Chondrocyte (in vitro differentiated cells): ENCODE measurements at regions not wholly inside any gene's neighbourhood (a gene's known extent, or its start where the extent isn't known, plus 50 kb on each side); places are given as distances from the start of the nearest gene placed in this dataset.
"Not testable (repeated sequence)": the region's sequence is repeated elsewhere in the genome, so short reads cannot be mapped to it uniquely, and the experiment has no call there.

ENCODE experiments used
- DNase-seq: peaks from one replicate; pipeline ENCODE4 v3.0.0; 2021; ENCODE audit warnings: mixed read lengths, low spot score
- H3K27ac Mint-ChIP-seq: one replicate; pipeline ENCODE4 v1.8.0; 2021; ENCODE audit warnings: mild to moderate bottlenecking, moderate library complexity, mixed read lengths; ENCODE audit not compliant: unreplicated experiment
- H3K27me3 Mint-ChIP-seq: 2 replicates; pipeline ENCODE4 v1.8.0; 2021; ENCODE audit warnings: low read depth, mixed read lengths
- H3K36me3 Mint-ChIP-seq: 2 replicates; pipeline ENCODE4 v1.8.0; 2021; ENCODE audit warnings: low read depth, mixed read lengths
- H3K4me1 Mint-ChIP-seq: 2 replicates; pipeline ENCODE4 v1.8.0; 2021; ENCODE audit warnings: low read depth, mild to moderate bottlenecking, mixed read lengths
- H3K4me3 Mint-ChIP-seq: one replicate; pipeline ENCODE4 v1.8.0; 2021; ENCODE audit warnings: mild to moderate bottlenecking, moderate library complexity, mixed read lengths; ENCODE audit not compliant: unreplicated experiment
- H3K9me3 Mint-ChIP-seq: 2 replicates; pipeline ENCODE4 v1.8.0; 2021; ENCODE audit warnings: low read depth, mixed read lengths
- TF ChIP-seq, protein P1 (sequence below): fragments of 200-600 bp; sonication (generic); IDR thresholded peaks from 2 replicates; pipeline ENCODE4 v1.5.0; 2021; ENCODE audit warnings: antibody characterized with exemption, mild to moderate bottlenecking, moderate library complexity

DNA sequence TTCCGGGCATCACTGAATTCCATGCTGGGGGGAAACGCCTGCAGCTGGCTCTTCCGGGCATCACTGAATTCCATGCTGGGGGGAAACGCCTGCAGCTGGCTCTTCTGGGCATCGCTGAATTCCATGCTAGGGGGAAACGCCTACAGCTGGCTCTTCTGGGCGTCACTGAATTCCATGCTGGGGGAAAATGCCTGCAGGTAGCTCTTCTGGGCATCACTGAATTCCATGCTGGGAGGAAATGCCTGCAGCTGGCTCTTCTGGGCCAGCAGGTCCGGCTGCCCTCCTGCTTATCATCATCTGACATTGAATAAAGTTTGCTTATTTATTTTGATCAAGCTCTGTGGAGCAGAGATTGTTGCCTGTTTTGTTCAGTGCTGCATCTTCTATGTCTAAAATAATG is 355.1 kb downstream of the SMOC2 start:
- H3K27me3 Mint-ChIP-seq: peaks cover 21% of the 10 kb centered on the region
- TF ChIP-seq, protein P1, sequence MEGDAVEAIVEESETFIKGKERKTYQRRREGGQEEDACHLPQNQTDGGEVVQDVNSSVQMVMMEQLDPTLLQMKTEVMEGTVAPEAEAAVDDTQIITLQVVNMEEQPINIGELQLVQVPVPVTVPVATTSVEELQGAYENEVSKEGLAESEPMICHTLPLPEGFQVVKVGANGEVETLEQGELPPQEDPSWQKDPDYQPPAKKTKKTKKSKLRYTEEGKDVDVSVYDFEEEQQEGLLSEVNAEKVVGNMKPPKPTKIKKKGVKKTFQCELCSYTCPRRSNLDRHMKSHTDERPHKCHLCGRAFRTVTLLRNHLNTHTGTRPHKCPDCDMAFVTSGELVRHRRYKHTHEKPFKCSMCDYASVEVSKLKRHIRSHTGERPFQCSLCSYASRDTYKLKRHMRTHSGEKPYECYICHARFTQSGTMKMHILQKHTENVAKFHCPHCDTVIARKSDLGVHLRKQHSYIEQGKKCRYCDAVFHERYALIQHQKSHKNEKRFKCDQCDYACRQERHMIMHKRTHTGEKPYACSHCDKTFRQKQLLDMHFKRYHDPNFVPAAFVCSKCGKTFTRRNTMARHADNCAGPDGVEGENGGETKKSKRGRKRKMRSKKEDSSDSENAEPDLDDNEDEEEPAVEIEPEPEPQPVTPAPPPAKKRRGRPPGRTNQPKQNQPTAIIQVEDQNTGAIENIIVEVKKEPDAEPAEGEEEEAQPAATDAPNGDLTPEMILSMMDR: no peak
- H3K9me3 Mint-ChIP-seq: peaks cover 7% of the 10 kb centered on the region
- no peak overlapping the region for H3K27ac Mint-ChIP-seq
- peaks cover 2% of the 10 kb centered on the region for H3K36me3 Mint-ChIP-seq
- H3K4me1 Mint-ChIP-seq: peaks cover 4% of the 10 kb centered on the region
- no peak overlapping the region for H3K4me3 Mint-ChIP-seq
- no peak for DNase-seq

DNA sequence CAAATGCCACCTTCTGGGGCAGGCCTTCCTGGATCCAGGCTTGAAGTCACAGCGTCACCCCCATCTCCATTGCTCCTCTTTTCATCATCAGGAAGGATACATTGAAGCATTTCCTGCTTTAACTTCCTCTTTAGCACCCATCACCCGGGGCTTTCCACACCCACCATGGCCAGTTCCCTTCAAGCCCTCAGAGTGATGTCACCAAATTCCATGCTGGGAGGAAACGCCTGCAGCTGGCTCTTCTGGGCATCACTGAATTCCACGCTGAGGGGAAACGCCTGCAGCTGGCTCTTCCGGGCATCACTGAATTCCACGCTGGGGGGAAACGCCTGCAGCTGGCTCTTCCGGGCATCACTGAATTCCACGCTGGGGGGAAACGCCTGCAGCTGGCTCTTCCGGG is 354.6 kb downstream of the SMOC2 start:
- peaks cover 17% of the 10 kb centered on the region for H3K27me3 Mint-ChIP-seq
- not testable (repeated sequence) for H3K36me3 Mint-ChIP-seq, H3K27ac Mint-ChIP-seq, H3K4me3 Mint-ChIP-seq, H3K9me3 Mint-ChIP-seq, DNase-seq, H3K4me1 Mint-ChIP-seq

DNA sequence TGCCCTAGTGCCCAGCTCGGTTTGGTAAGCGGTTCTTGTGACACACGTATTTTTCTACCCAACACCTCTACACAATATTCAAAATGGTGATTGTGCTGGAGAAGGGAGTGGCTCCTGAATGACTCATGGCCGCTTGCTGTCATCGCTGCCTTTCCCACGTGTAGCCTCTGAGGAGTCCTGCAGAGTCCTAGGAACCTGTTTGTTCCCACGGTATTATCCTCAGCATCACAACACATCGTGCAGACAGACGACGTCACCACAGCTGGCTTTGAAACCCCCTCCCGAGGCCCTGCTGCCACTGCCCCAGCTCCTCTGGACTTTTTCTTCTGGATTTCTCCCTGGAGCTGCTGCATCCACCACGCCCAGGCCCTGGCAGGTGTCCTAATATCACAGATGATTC is 353.5 kb downstream of the SMOC2 start:
- Mint-ChIP-seq H3K9me3 (peaks cover 7% of the 10 kb centered on the region), H3K27me3 (peaks cover 18% of the 10 kb centered on the region), H3K4me1 (no peaks in the 10 kb centered on the region), H3K36me3 (peaks cover 2% of the 10 kb centered on the region), H3K4me3 (no peak overlapping the region), H3K27ac (no peak overlapping the region)
- DNase-seq: no peak
- TF ChIP-seq, protein P1: no peak

DNA sequence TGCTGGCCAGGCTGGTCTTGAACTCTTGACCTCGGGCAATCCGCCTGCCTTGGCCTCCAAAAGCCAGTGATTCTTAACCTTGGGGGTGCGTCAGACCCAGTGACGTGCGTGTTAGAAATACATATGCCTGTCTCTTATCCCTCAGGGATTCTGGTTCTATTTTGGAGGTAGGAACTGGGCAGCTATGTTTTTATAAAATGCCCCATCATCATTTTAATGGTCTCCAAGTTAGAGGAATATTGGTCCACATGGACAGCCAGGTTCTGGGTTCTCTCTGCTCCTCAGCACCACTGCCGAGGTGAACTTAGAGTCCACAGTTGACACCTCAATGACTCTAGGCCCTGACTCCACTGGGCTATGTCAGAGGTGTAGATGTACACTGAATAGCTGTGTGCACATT is 352.7 kb downstream of the SMOC2 start:
- Mint-ChIP-seq H3K4me3 (no peak overlapping the region), H3K27me3 (peaks cover 17% of the 10 kb centered on the region), H3K36me3 (peaks cover 2% of the 10 kb centered on the region), H3K4me1 (no peaks in the 10 kb centered on the region), H3K27ac (no peak overlapping the region), H3K9me3 (peaks cover 7% of the 10 kb centered on the region)
- TF ChIP-seq, protein P1: no peak
- DNase-seq: no peak

DNA sequence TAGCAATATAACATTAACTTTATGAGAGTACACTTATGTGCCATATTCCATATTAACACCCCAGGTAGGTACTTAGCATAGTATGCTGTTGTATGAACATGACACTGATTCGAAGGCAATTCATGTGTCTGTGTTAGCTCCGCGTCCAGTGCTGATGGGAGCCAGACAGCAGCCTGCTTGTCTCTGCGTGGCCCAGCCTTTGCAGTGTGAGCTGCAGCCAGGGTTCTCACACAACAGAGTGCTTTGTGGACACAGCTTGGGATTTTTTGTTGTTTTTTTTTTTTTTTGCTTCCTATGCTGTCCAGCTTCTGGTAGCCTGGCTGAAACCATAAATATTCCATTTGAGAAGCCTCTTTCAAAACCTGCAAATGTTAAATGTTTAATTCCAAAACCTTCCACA is 350.9 kb downstream of the SMOC2 start:
- DNase-seq: no peak
- H3K27ac Mint-ChIP-seq: no peak overlapping the region
- TF ChIP-seq, protein P1: no peak
- peaks cover 18% of the 10 kb centered on the region for H3K9me3 Mint-ChIP-seq
- H3K4me1 Mint-ChIP-seq: no peaks in the 10 kb centered on the region
- no peak overlapping the region for H3K4me3 Mint-ChIP-seq
- peaks cover 8% of the 10 kb centered on the region for H3K36me3 Mint-ChIP-seq
- peaks cover 14% of the 10 kb centered on the region for H3K27me3 Mint-ChIP-seq

DNA sequence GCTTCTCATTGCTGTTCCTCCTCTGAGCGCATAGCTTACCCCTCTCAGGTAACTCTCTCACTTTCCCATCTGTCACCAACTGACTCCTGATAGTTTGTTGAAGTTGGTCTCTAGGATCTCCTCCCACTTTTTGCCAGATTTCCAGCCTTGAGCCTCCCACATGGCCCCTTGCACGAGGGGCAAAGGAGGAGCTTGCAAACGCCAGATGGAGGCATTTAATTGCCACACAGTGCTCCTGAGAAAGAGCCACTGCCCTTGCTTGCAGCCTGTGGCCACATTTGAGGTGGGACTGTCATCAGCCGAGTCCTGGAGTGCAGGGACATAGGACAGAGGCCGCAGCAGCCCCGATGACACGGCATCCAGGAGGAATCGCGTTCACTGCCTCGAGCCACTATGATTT is 348.7 kb downstream of the SMOC2 start:
- Mint-ChIP-seq H3K4me3 (no peak overlapping the region), H3K36me3 (peaks cover 6% of the 10 kb centered on the region), H3K27ac (no peak overlapping the region), H3K4me1 (peaks cover 7% of the 10 kb centered on the region), H3K9me3 (peaks cover 11% of the 10 kb centered on the region), H3K27me3 (peaks cover 19% of the 10 kb centered on the region)
- TF ChIP-seq, protein P1: no peak
- no peak for DNase-seq
